ENCODE measurements at regions not wholly inside any gene's neighbourhood (a gene's known extent, or its start where the extent isn't known, plus 50 kb on each side); places are given as distances from the start of the nearest gene placed in this dataset.
"Not testable (repeated sequence)": the region's sequence is repeated elsewhere in the genome, so short reads cannot be mapped to it uniquely, and the experiment has no call there.

DNA sequence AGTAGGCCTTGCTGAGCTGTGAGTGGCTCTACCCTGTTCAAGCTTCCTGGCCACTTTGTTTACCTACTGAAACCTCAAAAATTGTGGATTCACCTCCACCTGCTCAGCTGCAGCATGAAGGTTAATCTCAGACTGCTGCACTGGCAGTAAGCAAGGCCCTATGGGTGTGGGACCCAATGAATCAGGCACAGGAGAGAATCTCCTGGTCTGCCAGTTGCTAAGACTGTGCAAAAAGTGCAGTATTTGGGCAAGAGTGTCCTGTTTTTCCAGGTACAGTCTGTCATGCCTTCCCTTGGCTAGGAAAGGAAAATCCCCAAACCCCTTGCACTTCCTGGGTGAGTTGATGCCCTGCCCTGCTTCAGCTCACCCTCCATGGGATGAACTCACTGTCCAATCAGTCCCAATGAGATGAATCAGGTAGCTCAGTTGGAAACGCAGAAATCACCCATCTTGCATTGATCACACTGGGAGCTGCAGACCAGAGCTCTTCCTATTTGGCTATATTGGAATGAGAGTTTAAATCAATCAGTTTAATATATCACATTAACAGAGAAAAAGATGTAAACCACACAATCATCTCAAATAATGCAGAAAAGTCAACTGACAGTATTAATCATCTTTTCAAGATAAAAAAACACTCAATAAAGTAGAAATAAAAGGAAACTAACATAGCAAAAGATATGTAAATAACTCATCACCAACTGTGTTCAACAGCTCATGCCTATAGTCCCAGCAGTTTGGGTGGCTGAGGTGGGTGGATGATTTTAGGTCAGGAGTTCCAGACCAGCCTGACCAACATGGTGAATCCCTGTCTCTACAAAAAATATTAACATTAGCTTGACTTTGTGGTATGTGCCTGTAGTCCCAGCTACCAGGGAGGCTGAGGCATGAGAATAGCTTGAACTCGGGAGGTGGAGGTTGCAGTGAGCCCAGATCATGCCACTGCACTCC, 1638.4 kb downstream of the SPATA31A7 start:
- FAIRE-seq; DNase-seq (ENCODE audit: insufficient read length): not testable (repeated sequence)

- DNase-seq (ENCODE audit: insufficient read length); FAIRE-seq: not testable (repeated sequence)
Measured at GRCh38 chr9:62830829-62831459, 1641.1 kb downstream of the SPATA31A7 start.

GRCh38 chr9:62833323-62834200, 1643.7 kb downstream of the SPATA31A7 start:
- FAIRE-seq; DNase-seq (ENCODE audit: insufficient read length): not testable (repeated sequence)

GRCh38 chr9:62837254-62837911, 1647.5 kb downstream of the SPATA31A7 start:
- TF ChIP-seq POLR2A (IDR thresholded peaks at IDR 0.05; ENCODE audit: low read depth, low read length) (peak; percentile 33; the same call in 1 of the 2 replicates), POLR2AphosphoS5 (IDR thresholded peaks at IDR 0.05; ENCODE audit: low read depth, low read length) (0 out of 2 replicates have a peak, but pooled peaks have one; percentile 21)
- DNase-seq (ENCODE audit: insufficient read length); FAIRE-seq: not testable (repeated sequence)

DNA sequence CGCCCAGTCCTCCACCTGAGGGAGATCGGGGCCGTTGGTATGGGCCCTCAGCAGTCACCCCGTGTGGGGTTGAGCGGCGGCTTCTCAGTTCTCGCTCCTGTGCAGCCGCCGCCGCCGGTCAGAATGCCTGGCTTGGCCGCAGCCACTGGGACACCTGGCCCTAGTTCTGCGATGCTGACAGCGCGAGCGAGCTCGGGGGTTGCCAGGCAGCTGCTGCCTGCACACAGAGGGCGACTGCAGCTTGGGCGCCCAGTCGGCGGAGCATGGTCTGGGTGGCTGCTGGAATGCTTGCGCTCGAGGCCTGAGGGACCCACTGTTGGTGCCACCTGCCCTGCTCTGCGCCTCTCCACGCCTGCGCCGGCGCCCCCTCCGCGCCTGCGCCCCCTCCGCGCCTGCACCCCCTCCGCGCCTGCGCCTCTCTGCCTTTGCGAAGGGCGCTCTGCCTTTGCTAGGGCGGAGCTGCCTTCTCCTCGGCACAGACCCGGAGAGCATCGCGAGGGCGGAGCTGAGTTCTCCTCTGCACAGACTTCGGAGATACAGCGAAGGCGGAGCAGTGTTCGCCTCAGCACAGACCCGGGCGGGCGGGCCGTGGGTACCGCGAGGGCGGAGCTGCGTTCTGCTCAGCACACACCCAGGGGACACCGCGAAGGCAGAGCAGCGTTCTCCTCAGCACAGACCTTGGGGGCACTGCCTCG, 1648.3 kb downstream of the SPATA31A7 start:
- DNase-seq (ENCODE audit: insufficient read length) = peak; percentile 56
- not testable (repeated sequence) for FAIRE-seq
- TF ChIP-seq POLR2A (IDR thresholded peaks at IDR 0.05; ENCODE audit: low read depth, low read length) (0 out of 2 replicates have a peak, but pooled peaks have one; percentile 46), TAF1 (IDR thresholded peaks at IDR 0.05; ENCODE audit: borderline replicate concordance, low read depth, low read length) (peak; percentile 71; the same call in 1 of the 2 replicates), POLR2AphosphoS5 (IDR thresholded peaks at IDR 0.05; ENCODE audit: low read depth, low read length) (peak; percentile 49; the same call in 1 of the 2 replicates)

- not testable (repeated sequence) for FAIRE-seq; DNase-seq (ENCODE audit: insufficient read length)
Measured at GRCh38 chr9:62839168-62839567, 1649.3 kb downstream of the SPATA31A7 start.

- not testable (repeated sequence) for DNase-seq (ENCODE audit: insufficient read length); FAIRE-seq
Measured at GRCh38 chr9:62843145-62843544, 1653.3 kb downstream of the SPATA31A7 start.

GRCh38 chr9:62843706-62844290, 1654.0 kb downstream of the SPATA31A7 start:
- not testable (repeated sequence) for FAIRE-seq; DNase-seq (ENCODE audit: insufficient read length)

DNA sequence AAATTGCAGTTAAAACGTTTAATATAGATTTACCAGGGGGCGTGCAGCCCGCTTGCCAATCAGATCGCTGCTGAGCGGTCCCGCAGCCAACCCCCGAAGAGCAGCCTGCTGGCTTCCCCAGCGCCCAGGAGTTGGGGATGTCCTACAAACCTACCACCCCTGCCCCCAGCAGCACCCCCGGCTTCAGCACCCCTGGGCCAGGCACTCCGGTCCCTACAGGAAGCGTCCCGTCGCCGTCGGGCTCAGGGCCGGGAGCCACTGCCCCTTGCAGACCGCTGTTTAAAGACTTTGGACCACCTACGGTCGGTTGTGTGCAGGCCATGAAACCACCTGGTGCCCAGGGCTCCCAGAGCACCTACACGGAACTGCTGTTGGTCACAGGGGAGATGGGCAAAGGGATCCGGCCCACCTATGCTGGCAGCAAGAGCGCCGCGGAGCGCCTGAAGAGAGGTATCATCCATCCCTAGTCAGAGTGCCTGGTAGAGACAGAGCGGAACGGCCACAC, 1654.9 kb downstream of the SPATA31A7 start:
- DNase-seq (ENCODE audit: insufficient read length); FAIRE-seq: not testable (repeated sequence)

GRCh38 chr9:62848258-62848657, 1658.4 kb downstream of the SPATA31A7 start:
- not testable (repeated sequence) for FAIRE-seq; DNase-seq (ENCODE audit: insufficient read length)

DNA sequence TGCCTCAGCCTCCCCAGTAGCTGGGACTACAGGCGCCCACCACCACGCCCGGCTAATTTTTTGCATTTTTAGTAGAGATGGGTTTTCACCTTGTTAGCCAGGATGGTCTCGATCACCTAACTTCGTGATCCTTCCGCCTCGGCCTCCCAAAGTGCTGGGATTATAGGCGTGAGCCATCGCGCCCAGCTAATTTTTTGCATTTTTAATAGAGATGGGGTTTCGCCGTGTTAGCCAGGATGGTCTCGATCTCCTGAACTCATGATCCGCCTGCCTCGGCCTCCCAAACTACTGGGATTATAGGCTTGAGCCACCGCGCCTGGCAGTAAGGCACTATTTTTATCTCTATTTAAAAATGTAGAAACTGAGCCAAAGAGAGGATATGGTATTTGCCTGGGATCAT, 1660.2 kb downstream of the SPATA31A7 start:
- FAIRE-seq; DNase-seq (ENCODE audit: insufficient read length): not testable (repeated sequence)

DNA sequence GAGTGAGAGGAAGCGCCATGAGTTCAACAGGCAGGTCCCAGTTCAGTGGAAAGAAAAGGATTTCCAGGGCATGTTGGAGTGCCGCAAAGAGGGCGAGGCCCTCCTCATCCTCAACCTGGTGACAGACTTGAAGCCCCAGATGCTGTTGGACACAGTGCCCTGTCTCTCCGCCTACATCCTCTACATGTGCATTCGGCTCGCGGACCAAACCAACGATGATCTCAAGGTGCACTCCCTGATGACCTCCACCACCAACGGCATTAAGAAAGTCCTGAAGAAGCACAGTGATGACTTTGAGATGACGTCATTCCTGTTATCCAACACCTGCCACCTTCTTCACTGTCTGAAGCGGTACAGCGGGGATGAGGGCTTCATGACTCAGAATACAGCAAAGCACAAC, 1667.4 kb downstream of the SPATA31A7 start:
- FAIRE-seq; DNase-seq (ENCODE audit: insufficient read length): not testable (repeated sequence)

DNA sequence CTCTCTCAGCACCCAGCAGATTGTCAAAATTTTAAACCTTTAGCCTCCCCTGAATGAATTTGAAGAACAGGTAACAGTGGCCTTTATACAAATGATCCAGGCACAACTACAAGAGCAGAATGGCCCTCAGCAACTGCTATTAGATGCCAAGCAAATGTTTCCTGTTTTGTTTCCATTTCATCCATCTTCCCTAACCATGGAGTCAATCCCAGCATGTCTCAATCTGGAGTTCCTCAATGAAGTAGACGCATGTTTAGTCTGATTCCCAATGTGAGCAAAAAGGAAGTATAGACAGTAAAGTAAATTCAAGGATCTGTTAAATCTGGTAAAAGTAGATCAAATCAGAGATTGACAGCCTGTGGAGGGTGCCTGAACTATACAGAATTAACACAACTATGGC, 1668.4 kb downstream of the SPATA31A7 start:
- FAIRE-seq; DNase-seq (ENCODE audit: insufficient read length): not testable (repeated sequence)

DNA sequence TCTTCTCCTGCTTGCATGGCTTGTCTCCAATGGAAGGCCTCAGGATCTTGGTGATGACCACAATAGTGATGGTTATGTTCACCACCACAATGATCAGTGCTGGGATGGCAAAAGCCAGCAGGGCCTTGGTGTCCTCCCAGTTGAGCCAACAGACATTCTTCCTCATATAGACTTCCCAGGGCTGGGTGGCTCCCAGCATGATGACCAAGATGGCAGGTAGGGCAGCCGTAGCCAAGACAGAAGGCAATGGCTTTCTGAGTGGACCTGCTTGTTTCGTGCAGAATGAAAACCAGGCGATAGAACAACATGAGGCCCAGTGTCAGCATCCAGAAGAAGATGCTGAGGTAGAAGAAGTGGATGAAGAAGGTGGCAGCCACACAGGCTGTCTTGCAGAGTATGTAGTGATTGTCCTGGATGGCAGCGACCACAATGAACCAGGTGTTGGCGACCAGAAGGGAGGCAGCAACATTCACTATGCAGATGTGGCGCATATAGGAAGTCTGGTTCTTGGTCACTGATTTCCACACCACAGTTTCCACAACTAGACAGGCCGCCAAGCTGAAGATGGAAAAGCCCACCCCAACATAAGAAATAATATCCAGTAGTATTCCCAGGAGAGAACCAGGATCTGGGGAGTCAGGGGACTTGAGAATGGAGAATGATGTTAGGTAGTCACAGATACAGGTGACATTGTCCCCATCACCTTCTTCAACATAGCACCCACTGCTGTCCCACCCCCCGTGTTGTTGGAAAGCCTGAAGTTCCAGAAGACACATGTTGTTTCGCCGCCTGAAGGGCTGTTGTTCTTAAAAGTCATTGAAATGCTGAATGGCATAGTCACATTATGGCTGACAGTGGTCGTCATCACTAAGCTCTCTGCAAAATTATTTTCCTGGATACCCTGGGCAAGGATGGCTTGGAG, 1671.4 kb downstream of the SPATA31A7 start:
- not testable (repeated sequence) for FAIRE-seq; DNase-seq (ENCODE audit: insufficient read length)

GRCh38 chr9:62862180-62862579, 1672.3 kb downstream of the SPATA31A7 start:
- FAIRE-seq; DNase-seq (ENCODE audit: insufficient read length): not testable (repeated sequence)

DNA sequence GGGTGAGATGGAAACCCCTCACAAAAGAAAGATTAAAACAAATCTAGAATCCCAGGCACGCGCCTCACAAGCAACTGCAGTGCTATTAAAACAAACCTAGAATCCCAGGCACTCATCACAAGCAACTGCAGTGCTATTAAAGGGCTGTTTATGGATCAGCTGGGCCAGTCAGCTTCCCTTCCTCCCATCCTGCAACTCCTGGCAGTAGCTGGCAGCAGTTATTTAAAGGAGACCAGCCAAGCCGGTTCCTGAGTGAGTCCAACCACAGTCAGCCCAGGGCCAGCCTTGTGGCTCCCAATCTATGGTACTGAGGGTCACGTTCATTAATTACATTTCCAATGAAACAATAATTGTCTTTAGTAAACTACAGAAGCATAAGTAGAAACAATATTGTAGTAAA, 1673.5 kb downstream of the SPATA31A7 start:
- DNase-seq (ENCODE audit: insufficient read length); FAIRE-seq: not testable (repeated sequence)
